IMR-90 (cell line): ENCODE measurements at regions not wholly inside any gene's neighbourhood (a gene's known extent, or its start where the extent isn't known, plus 50 kb on each side); places are given as distances from the start of the nearest gene placed in this dataset.

Experiments
- ATAC-seq: fragments of 200-7000 bp; cut with Tn5 transposase; 2 replicates; pipeline ENCODE4 v1.9.1; 2020; ENCODE audit warnings: low read depth, mild to moderate bottlenecking, moderate library complexity
- BruUV-seq: library from RNA; stranded (reverse); fragments of 400-500 nt; replicated peaks from 2 replicates; lab custom pipeline; 2021; lab: Mats Ljungman, UMichigan
- CTCF ChIA-PET: fragments of 300-600 bp; formaldehyde crosslinking; extraction: SDS; loops from one replicate; lab custom pipeline; 2021; ENCODE audit warnings: antibody characterized with exemption; lab: Yijun Ruan, JAX
- POLR2A ChIA-PET: fragments of 300-600 bp; sonication (Branson Sonifier 250); formaldehyde crosslinking; loops from one replicate; lab custom pipeline; 2022; ENCODE audit warnings: antibody characterized with exemption; ENCODE audit not compliant: unreplicated experiment; lab: Charles Lee
- DNase-seq: peaks from one replicate; pipeline ENCODE4 v3.0.0; 2013
- H2AFZ ChIP-seq: replicated peaks from 2 replicates; pipeline ENCODE3; 2013; ENCODE audit warnings: low read length, mild to moderate bottlenecking; ENCODE audit not compliant: poor library complexity
- H2AK5ac ChIP-seq: 2 replicates; pipeline ENCODE4 v1.6.1; 2013; ENCODE audit warnings: low read depth, low read length, inconsistent platforms
- H2AK9ac ChIP-seq: replicated peaks from 2 replicates; pipeline ENCODE3; 2013; ENCODE audit warnings: mild to moderate bottlenecking, low read depth, low read length, moderate library complexity; ENCODE audit not compliant: poor library complexity
- H2BK120ac ChIP-seq: 2 replicates; pipeline ENCODE4 v1.6.1; 2013; ENCODE audit warnings: low read depth, low read length, inconsistent platforms
- H2BK15ac ChIP-seq: 3 replicates; pipeline ENCODE4 v1.6.1; 2013; ENCODE audit warnings: low read depth, low read length, inconsistent platforms
- H2BK20ac ChIP-seq: 2 replicates; pipeline ENCODE4 v1.6.1; 2013; ENCODE audit warnings: low read depth, mild to moderate bottlenecking, inconsistent platforms, low read length, moderate library complexity
- H2BK5ac ChIP-seq: 2 replicates; pipeline ENCODE4 v1.6.1; 2013; ENCODE audit warnings: mild to moderate bottlenecking, low read depth, low read length, inconsistent platforms; ENCODE audit not compliant: poor library complexity, severe bottlenecking
- H3K14ac ChIP-seq: replicated peaks from 2 replicates; pipeline ENCODE4 v1.6.1; 2013; ENCODE audit warnings: low read depth, low read length, inconsistent platforms
- H3K18ac ChIP-seq: 2 replicates; pipeline ENCODE4 v1.6.1; 2013; ENCODE audit warnings: low read depth, low read length, control low read depth
- H3K23ac ChIP-seq: 2 replicates; pipeline ENCODE4 v1.6.1; 2013; ENCODE audit warnings: low read depth, low read length, inconsistent platforms
- H3K27ac ChIP-seq: 2 replicates; pipeline ENCODE4 v1.5.1; 2013; ENCODE audit warnings: mild to moderate bottlenecking, control low read depth, low read length; ENCODE audit not compliant: insufficient read depth
- H3K27me3 ChIP-seq: 2 replicates; pipeline ENCODE4 v1.6.1; 2013; ENCODE audit warnings: low read length; ENCODE audit not compliant: control insufficient read depth, insufficient read depth
- H3K36me3 ChIP-seq: 2 replicates; pipeline ENCODE4 v1.6.1; 2013; ENCODE audit warnings: low read length, mixed read lengths; ENCODE audit not compliant: control insufficient read depth, insufficient read depth
- H3K4ac ChIP-seq: 2 replicates; pipeline ENCODE4 v1.6.1; 2013; ENCODE audit warnings: low read depth, low read length, inconsistent platforms
- H3K4me1 ChIP-seq: 2 replicates; pipeline ENCODE4 v1.6.1; 2013; ENCODE audit warnings: low read length, mixed read lengths; ENCODE audit not compliant: control insufficient read depth, insufficient read depth
- H3K4me2 ChIP-seq: 2 replicates; pipeline ENCODE4 v1.6.1; 2013; ENCODE audit warnings: low read depth, mild to moderate bottlenecking, control low read depth, low read length, moderate library complexity
- H3K4me3 ChIP-seq: 2 replicates; pipeline ENCODE4 v1.5.1; 2013; ENCODE audit warnings: low read depth, mild to moderate bottlenecking, control low read depth, low read length, moderate library complexity; ENCODE audit not compliant: insufficient read depth
- H3K56ac ChIP-seq: 2 replicates; pipeline ENCODE4 v1.6.1; 2013; ENCODE audit warnings: low read length, inconsistent platforms; ENCODE audit not compliant: insufficient read depth; ENCODE audit errors: extremely low read depth
- H3K79me1 ChIP-seq, 2 experiments: 2 replicates each; pipeline ENCODE4 v1.6.1; 2013; ENCODE audit warnings: low read length in 2 of 2, inconsistent platforms in 1 of 2, low read depth in 1 of 2
- H3K9ac ChIP-seq: 2 replicates; pipeline ENCODE4 v1.6.1; 2013; ENCODE audit warnings: low read depth, low read length, control low read depth
- H3K9me1 ChIP-seq: 2 replicates; pipeline ENCODE4 v1.6.1; 2013; ENCODE audit warnings: low read length, inconsistent platforms; ENCODE audit not compliant: insufficient read depth
- H3K9me3 ChIP-seq: 2 replicates; pipeline ENCODE4 v1.6.1; 2013; ENCODE audit warnings: low read length; ENCODE audit not compliant: control insufficient read depth, insufficient read depth
- H4K20me1 ChIP-seq: 2 replicates; pipeline ENCODE4 v1.6.1; 2013; ENCODE audit warnings: low read length, inconsistent platforms; ENCODE audit not compliant: insufficient read depth
- H4K5ac ChIP-seq: 2 replicates; pipeline ENCODE4 v1.6.1; 2013; ENCODE audit warnings: mild to moderate bottlenecking, low read depth, low read length, control low read depth
- H4K8ac ChIP-seq, 2 experiments: 2 replicates each; pipeline ENCODE4 v1.6.1; 2013; ENCODE audit warnings: low read depth in 2 of 2, low read length in 2 of 2, control low read depth in 1 of 2, inconsistent platforms in 1 of 2
- H4K91ac ChIP-seq: 2 replicates; pipeline ENCODE4 v1.6.1; 2013; ENCODE audit warnings: low read depth, low read length, inconsistent platforms; ENCODE audit not compliant: insufficient read depth
- BHLHE40 ChIP-seq: fragments of 150-350 bp; IDR thresholded peaks from 2 replicates; pipeline ENCODE4 v1.6.1; 2016; ENCODE audit warnings: mild to moderate bottlenecking, low read depth, low read length
- CEBPB ChIP-seq: IDR thresholded peaks from 2 replicates; pipeline ENCODE4 v1.6.1; 2012; ENCODE audit warnings: low read depth, low read length, improper control_type of control experiment
- WGBS, 2 experiments: methylation state at CpG; one replicate each; pipeline versions ENCODE4 v1.1.5 to v1.1.7; 2013; ENCODE audit warnings: missing lambda C conversion rate in 2 of 2; ENCODE audit not compliant: insufficient read length in 1 of 2; ENCODE audit errors: extremely low coverage in 2 of 2; 5-methylcytosine and 5-hydroxymethylcytosine counted together
- dilution Hi-C: fragments of 300-500 bp; cut with HindIII; formaldehyde crosslinking; loops from one replicate; pipeline ENCODE4 v1.14.3; 2018; ENCODE audit warnings: low sequenced_read_pairs; ENCODE audit not compliant: unreplicated experiment
- in situ Hi-C: fragments of 300-500 bp; cut with MboI; formaldehyde crosslinking; loops from 3 replicates; pipeline ENCODE4 v1.14.3; 2019; ENCODE audit warnings: low sequenced_read_pairs, inconsistent platforms, mixed read lengths
- intact Hi-C: fragments of 100-400 bp; cut with micrococcal nuclease; formaldehyde crosslinking; loops from 2 replicates; pipeline ENCODE4 v1.10.0; 2022
- TF ChIP-seq, protein P1 (sequence below): conservative IDR thresholded peaks from 2 replicates; pipeline ENCODE4 v1.5.1; 2012; ENCODE audit warnings: mild to moderate bottlenecking, low read depth, low read length, improper control_type of control experiment

GRCh38 chr20:22452442-22453011 is 131.8 kb downstream of the FOXA2 start:
- Histone ChIP-seq H3K36me3 (no peaks in the 10 kb centered on the region), H3K9ac (no peak overlapping the region), H2BK5ac (no peak overlapping the region), H2AK5ac (no peak overlapping the region), H4K91ac (no peak overlapping the region), H3K14ac (no peak overlapping the region), H2AK9ac (no peak overlapping the region), H2BK20ac (no peak overlapping the region), H3K4me3 (no peak overlapping the region), H3K9me3 (no peaks in the 10 kb centered on the region), H3K27ac (no peak overlapping the region), H3K4me1 (no peaks in the 10 kb centered on the region), H4K5ac (no peak overlapping the region), H4K8ac (no peak overlapping the region), H3K4me2 (no peak overlapping the region), H3K18ac (no peak overlapping the region), H3K23ac (no peak overlapping the region), H2BK120ac (no peak overlapping the region), H3K9me1 (no peaks in the 10 kb centered on the region), H3K4ac (no peak overlapping the region), H3K27me3 (no peaks in the 10 kb centered on the region), H3K56ac (no peak overlapping the region), H2AFZ (no peak overlapping the region), H4K20me1 (no peaks in the 10 kb centered on the region), H3K79me1 (no peaks in the 10 kb centered on the region), H2BK15ac (no peak overlapping the region)
- POLR2A ChIA-PET = no interaction called here
- no TSS peak for BruUV-seq
- no peak for TF ChIP-seq BHLHE40
- TF ChIP-seq, protein P1, sequence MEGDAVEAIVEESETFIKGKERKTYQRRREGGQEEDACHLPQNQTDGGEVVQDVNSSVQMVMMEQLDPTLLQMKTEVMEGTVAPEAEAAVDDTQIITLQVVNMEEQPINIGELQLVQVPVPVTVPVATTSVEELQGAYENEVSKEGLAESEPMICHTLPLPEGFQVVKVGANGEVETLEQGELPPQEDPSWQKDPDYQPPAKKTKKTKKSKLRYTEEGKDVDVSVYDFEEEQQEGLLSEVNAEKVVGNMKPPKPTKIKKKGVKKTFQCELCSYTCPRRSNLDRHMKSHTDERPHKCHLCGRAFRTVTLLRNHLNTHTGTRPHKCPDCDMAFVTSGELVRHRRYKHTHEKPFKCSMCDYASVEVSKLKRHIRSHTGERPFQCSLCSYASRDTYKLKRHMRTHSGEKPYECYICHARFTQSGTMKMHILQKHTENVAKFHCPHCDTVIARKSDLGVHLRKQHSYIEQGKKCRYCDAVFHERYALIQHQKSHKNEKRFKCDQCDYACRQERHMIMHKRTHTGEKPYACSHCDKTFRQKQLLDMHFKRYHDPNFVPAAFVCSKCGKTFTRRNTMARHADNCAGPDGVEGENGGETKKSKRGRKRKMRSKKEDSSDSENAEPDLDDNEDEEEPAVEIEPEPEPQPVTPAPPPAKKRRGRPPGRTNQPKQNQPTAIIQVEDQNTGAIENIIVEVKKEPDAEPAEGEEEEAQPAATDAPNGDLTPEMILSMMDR = no peak
- TF ChIP-seq CEBPB = no peak
- intact Hi-C loops = loop anchor here (1.0 kb wide), 1 partner anchor 232 kb away; no protein-coding TSS in a partner anchor
- dilution Hi-C loops = no loop called here
- DNase-seq (no peak), ATAC-seq (no peak)
- in situ Hi-C loops = no loop called here
- CTCF ChIA-PET = interaction anchor here (0.7 kb wide), 1 partner anchor 550 kb away, joined by 3 read pairs; no protein-coding TSS in a partner anchor
- WGBS, 2 experiments = no CpG with 5 or more reads among the region's 3 CpGs
